CD4-positive, alpha-beta T cell treated with Interleukin-21 for 1 hour (primary cell): ENCODE measurements at regions not wholly inside any gene's neighbourhood (a gene's known extent, or its start where the extent isn't known, plus 50 kb on each side); places are given as distances from the start of the nearest gene placed in this dataset.

Experiments used
- DNase-seq: peaks from one replicate; pipeline ENCODE4 v3.0.0-alpha.2; 2020

DNA sequence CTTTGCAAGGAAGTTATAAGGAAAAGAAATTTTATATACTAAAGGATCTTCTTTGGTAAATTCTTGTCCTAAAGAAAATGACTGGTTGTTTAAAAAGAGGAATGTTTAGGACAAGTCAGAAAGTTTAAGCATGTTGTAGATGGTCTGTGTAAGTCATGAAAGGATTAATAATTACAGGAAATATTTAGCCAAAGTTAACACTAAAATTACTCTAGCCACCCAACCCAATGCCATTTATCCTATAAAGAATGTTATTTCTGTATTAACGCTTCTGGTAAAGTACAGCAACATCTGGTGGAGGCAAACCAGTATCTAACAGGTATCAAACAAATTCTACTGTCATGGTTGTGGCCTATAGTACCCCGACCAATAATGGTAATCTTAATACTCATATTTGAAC is 546.9 kb upstream of the PKDCC start:
- DNase-seq = no peak

GRCh38 chr2:41502752-41503151 is 545.1 kb upstream of the PKDCC start:
- no peak for DNase-seq

- DNase-seq = no peak
These were observed 543.3 kb upstream of the PKDCC start for GRCh38 chr2:41504532-41504931.

GRCh38 chr2:41510108-41510507 is 537.7 kb upstream of the PKDCC start:
- no peak for DNase-seq

GRCh38 chr2:41521211-41521610 is 526.6 kb upstream of the PKDCC start:
- DNase-seq = no peak

- no peak for DNase-seq
These were observed 520.1 kb upstream of the PKDCC start for GRCh38 chr2:41527525-41528323.

GRCh38 chr2:41535575-41535974 is 512.2 kb upstream of the PKDCC start:
- DNase-seq = no peak

- DNase-seq = no peak
These were observed 507.4 kb upstream of the PKDCC start for GRCh38 chr2:41540272-41540998.

GRCh38 chr2:41543726-41544125 is 504.1 kb upstream of the PKDCC start:
- no peak for DNase-seq

DNA sequence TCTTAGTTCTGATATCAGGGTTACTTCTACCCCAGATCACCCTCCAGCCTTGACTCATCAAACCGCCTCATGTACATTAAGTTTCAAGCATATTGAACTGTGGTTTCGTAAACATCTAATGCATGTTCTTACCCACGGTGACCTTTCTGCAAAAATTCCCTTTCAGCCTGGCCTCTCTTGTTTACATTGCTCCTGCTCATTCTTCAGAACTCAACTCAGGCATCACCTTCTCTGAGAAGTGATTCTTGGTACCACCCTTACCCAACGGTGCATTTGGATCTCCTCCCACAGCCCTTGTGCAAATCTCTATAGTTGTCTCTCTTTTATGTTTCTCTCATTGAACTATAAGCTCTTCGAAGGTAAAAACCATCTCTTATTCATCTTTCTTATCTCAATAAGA is 503.1 kb upstream of the PKDCC start:
- DNase-seq = no peak

DNA sequence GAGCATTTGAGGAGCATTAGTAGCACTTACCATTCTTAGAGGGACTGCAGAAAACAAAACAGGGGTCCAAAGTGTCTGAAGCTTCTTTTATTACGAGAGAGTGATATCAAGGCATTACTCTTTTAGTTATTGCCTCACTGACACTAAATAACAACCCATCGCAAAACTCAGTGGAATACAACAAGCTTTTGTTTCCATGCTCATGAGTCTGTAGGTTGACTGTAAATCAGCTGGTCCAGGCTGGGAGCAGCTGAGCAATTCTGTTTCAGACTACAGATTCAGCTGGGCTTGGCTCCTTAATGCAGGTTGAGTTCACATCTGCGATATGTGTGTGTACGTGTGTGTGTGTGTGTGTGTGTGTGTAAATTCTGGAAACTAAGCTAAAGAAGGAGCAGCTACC is 501.8 kb upstream of the PKDCC start:
- DNase-seq = no peak

DNA sequence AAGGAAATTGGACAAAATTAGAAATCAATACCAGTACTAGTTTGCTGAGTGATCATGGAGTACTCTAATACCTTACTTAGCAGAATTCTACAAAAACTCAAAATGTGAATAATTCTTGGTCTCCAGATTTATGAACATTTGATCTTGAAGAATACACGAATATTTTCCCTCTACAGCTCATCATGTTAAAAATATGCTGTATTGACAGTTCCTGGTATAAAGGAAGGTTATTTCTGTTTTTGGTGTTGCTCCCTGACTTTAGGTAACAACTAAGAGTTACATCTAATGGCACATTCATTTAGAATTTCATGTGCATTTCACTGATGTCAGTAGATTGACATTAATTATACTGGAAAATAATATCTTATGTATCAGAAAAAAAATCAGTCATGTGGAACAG is 479.2 kb upstream of the PKDCC start:
- no peak for DNase-seq

DNA sequence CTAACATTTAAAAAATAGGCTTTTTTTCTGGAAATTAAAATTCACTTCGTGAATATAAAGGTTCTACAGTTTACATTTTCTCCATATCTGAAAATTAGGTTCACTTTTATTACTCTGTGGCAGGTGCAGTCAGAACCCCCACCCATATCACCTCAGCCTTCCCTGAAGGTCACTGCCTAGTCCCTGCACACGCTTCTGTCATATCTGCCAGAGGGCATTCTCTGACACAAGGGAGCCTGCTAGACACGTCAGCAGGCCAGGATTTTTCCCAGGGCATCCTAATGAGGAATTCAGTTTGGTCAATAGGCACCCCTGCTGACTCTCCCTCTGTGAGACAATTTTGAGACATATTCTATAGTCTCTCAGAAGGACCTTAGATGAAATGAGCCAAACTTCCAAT is 475.7 kb upstream of the PKDCC start:
- DNase-seq = no peak

DNA sequence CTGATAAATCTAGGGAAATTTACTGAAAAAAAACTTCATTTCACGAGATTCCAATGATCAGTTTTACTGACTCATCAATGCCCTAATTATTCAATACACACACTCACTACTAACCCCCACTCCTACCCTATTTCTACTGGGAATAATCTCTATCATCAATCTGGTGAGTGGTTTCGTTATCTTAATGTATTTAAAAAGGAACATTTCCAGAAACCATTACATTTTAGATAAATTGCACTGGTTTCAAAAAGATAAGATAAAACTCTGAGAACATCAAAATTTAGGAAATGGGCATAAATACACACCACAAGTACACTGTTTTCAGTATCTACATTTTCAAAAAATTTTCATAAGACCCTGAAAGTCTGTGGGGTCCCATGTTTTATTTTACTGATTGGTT is 471.4 kb upstream of the PKDCC start:
- no peak for DNase-seq

- no peak for DNase-seq
These were observed 468.0 kb upstream of the PKDCC start for GRCh38 chr2:41579806-41580205.

GRCh38 chr2:41580806-41581205 is 467.0 kb upstream of the PKDCC start:
- DNase-seq = no peak

DNA sequence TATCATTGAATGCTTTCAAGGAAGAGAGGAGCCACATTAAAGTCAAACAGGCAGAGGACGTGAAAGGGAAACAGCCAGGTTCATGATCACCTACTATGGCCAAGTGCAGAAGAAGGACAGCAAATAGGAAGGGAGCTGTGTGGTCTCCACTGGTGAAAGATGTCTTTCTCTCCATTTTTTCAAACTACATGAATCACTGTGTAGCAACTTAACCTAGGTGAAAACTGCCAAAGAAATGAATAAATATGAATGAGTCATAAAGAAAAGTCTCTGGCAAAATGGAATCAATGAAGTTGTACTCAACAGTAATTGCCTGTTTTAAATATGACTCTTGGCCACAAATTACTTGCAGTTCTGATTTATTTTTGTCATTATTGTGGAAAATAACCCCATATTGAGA is 452.6 kb upstream of the PKDCC start:
- DNase-seq = no peak

GRCh38 chr2:41597680-41598079 is 450.1 kb upstream of the PKDCC start:
- DNase-seq = no peak

- no peak for DNase-seq
These were observed 449.5 kb upstream of the PKDCC start for GRCh38 chr2:41598161-41598894.

GRCh38 chr2:41600460-41600859 is 447.4 kb upstream of the PKDCC start:
- no peak for DNase-seq

DNA sequence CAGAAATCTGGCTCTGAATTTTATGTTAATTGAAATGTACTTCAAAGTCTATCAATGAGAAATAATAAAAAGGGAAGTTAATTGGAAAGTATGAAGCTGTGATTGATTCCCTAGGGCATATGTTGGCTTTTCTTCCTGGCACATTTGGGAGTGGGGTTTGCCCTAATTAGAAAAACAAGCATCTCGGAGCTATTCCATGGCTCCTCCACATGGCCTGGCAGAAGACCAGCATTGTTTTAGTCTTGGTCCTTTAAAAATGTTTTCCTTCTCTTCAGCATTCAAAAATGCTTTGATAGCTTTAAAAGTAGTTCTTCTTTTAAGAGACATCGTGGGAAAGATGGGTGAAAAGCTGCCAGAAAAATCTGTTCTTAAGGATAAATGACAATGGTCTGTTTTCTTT is 445.5 kb upstream of the PKDCC start:
- no peak for DNase-seq

- no peak for DNase-seq
These were observed 442.5 kb upstream of the PKDCC start for GRCh38 chr2:41605311-41605710.

DNA sequence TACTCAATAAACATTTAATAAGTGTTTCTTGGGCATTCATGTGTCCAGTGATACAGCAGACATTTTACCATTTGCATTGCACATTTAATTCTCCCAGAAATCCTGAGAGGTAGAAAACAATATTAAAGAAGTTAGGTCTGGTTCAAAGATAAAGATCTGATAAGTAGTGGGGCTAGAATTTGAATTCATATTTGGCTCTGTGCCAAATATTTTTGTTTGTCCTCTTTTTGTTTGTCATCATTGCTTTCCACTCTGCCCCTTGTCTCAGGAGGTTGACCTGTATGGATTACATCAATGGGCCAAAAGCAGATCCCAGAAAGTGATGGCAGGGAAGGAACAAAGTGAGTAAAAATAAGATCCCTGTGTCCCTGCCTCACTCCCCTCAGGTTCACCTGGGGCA is 441.9 kb upstream of the PKDCC start:
- DNase-seq = no peak
